ENCODE measurements at regions not wholly inside any gene's neighbourhood (a gene's known extent, or its start where the extent isn't known, plus 50 kb on each side); places are given as distances from the start of the nearest gene placed in this dataset.
A peak's percentile ranks its signal among the peaks of the same experiment; 100 is the strongest.

DNA sequence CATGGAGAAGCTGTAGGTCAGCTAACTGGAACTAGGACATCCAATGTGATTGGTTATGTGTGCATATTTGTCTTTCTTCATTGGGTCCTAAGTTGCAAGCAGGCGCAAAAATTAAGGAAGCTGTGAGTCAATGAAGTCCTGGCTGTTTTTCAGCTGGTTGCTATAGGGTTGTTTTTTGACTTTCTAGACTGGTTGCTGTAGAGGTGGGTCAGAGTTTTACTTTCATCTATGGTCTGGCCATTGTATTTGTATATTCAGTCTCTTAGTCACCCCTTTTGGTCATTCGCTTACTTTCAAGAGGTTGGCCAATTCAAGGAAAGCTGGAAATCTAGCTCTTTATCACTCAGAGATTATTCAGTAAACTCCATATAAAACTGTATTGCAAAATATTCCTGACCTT is 62.0 kb upstream of the AMZ2 start:
- no peak for DNase-seq

DNA sequence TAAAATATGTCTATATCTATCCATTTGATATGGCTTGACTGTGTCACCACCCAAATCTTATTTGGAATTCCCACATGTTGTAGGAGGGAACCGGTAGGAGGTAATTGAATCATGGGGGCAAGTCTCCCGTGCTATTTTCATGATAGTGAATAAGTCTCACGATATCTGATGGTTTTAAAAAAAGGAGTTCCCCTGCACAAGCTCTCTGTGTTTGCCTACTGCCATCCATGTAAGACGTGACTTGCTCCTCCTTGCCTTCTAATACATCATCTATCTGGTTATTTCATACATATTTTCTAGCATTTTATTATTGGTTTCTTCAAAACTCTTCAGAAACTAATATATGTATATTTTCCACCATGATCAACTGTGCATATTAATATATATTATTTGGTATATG is 57.3 kb upstream of the AMZ2 start:
- DNase-seq: no peak

DNA sequence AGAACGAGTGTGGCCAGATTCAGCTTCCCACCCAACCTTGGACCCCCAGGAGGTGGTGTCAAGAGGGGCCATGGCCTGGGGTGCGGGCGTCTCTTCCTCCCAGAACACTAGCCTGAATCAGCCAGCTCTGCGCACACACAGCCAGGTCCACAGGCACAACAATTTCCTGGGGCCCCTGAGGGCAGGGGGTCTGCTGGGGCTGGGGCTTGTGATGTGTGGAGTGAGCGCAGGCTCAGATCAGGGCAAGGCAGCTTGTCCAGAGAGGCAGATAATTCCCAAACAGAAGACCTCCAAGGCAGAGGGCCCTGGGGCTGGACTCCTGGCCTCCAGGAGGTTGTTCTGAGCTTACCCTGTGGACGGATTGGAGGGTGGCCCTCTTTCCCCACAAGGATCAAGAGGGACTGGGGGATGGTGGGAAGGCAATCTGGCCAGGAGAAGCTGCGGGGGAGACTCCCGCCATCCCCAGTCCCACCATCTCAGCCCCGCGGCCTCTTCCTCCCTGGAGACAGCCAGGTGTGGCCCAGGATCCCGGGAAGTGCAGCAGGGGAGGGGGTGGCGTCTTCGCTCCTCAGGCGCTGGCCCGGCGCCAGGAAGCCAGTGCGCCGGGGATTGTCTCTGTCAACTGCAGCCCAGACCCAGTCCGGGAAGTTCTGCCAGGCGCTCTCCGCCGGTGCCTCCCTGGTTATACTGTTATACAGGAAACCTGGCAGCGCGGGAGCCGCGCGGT is 52.0 kb upstream of the AMZ2 start:
- DNase-seq: peak; percentile 39

DNA sequence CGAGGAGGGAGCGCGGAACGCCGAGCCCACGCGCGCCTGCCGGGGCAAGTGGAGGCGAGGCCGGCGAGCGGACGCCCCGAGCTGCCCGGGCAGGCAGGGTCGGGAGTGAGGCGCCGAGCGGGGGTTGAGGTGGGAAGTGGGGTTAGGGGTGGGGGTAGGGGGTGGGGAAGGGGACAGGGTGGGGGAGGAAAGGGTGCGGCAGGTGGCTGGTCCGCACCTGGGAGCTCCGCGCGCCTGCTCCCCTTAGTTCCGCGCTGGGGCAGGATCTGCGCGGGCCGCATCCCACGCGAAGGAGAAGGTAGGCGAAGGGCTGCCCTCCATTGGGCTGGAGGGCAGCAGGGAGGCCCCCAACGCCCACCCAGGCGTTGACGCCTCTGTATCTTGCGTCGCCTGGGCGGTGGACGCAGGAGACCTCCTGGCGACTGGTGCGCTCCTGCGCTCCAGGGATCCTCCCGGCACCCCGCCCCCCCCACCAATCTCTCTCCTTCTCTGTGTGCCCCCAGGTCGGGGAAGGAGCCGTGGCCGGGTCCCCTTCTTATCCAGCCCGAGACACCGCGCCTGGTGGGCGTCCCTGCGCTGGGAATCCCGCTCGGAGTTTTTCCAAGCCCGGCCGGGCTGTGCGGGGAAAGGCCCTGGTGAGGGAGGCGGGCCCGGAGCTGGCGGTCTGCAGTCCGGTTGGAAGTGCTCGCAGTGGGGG is 51.3 kb upstream of the AMZ2 start:
- DNase-seq: no peak

DNA sequence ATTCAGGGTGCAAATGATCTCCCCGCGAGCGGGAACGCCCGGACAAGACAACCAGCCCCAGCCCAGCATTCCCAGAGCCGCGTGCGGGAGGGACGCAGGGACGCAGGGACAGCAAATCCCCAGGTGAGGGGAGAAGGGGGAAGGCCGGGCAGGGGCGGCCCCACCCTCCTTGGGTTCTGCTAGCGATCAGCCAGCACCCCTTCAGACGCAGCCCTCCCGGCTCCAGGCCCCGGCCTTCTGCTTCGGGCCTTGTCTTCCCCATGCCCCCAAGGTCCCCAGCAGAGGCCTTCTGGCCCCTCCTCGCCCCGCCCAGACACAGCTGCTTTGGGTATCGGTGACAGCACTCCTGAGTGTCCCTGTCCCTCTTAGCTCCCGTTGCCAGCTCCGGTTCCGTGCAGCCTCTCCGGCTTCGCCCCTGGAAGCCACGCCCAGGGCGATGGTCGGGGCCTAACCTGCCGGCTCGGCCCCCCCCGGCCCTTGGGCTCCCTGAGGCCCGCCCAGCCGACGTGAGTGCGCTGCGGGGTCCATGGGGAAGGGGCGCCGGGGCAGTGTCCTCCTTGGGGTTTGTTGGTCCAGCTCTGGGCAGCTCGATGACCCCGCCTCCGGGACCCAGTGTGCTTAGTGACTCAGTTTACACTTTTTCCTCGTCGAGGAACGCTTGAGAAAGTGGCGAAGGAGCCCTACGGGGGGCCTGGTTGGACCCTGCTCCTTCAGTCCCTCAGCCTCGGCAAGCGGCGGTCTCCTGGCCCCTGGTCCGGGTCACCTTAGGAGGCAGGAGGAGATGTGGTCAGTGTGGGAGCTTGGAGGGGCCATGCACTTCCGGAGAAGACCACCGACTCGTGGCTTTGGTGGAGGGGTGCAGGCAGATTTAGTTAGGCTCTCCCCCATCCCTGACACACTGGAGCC is 50.5 kb upstream of the AMZ2 start:
- DNase-seq: peak; percentile 67

DNA sequence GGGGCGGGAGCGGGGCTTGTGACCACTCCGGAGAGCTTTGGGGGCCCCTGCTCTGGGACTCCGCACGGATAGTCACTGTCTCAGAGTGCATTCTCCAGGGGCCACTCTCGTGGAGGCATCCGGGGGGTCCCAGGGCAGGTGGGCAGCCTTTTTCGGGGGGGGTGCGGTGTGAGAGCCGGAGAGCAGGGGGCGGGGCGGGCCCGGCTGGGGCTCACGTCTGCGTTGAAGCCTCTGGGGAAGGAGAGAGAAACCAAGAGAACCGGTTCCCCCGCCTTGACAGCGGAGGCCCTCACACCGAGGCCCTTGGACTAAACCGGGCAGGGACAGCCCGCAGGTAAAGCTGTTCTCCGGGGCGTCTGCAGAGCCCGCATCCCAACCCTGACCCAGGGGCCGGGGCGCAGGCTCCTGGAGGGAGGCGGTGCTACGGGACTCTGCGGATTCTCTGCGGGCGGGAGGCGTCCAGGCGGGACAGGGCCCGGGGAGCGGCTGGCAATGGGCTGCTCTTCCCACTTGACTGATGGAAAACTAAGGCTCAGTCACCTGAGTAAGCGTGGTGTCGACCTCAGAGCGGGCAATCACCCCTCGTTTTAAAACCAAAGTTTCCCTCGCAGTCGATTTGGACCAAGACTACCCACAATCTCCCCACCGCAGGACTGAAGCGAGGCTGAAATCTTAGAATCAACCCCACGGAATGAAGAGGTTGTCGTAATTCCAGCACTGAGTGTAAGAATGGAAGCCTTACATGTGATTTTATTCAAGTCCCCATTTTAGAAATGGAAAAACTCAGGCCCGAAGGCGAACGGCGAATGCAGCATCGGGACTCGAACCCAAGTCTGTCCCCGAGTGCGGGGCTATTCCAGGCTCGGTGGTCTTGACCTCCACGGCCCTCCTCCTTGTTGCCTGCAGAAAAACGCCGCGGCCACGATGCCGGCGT is 49.6 kb upstream of the AMZ2 start:
- peak; percentile 62 for DNase-seq
